ENCODE measurements at regions not wholly inside any gene's neighbourhood (a gene's known extent, or its start where the extent isn't known, plus 50 kb on each side); places are given as distances from the start of the nearest gene placed in this dataset.

DNA sequence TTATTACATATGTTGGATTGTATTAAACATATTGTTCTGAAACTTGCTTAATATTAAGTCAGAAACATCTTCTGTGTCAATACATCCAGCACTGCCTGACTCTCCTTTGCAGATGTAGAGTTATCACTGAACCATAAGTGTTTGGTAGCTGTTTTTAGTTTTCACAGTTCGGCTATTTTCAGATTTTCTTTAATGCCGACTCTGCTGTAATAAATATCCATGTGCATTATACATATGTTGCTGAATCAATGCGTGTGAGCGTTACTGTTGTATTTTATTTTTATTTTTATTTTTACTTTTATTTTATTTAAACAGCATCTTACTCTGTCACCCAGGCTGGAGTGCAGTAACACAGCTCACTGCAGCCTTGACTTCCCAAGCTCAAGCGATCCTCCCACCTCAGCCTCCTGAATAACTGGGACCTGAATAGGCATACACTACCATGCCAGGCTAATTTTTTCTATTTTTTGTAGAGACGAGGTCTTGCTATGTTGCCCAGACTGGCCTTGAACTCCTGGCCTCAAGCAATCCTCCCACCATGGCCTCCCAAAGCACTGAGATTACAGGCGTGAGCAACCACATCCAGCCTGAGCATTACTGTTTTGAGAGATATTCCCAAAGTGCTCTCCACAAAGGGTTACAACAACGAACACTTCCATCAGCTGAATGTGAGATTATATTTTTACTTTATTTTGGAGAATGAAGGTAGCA, 50.7 kb upstream of the NOCT start:
- DNase-seq (ENCODE audit: low spot score): no peak

DNA sequence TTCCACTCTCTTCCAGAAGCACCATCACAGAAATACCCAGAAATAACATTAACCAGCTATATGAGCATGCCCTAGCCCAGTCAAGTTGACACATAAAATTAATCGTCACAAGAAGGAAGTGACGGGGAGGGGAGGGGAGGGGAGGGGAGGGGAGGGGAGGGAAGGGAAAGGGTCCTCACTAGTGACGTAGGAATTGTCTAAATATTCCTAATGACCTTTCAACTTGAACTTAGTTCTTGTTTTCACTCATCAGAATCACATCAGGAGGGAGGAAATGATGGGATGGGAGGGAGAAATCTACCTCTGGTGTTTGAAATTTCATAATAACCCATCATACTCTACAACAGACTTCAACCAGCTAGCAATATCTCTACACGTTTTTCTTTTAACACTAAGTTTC, 52.2 kb upstream of the NOCT start:
- DNase-seq (ENCODE audit: low spot score): no peak

GRCh38 chr4:138961664-138962063, 53.9 kb upstream of the NOCT start:
- no peak for DNase-seq (ENCODE audit: low spot score)

DNA sequence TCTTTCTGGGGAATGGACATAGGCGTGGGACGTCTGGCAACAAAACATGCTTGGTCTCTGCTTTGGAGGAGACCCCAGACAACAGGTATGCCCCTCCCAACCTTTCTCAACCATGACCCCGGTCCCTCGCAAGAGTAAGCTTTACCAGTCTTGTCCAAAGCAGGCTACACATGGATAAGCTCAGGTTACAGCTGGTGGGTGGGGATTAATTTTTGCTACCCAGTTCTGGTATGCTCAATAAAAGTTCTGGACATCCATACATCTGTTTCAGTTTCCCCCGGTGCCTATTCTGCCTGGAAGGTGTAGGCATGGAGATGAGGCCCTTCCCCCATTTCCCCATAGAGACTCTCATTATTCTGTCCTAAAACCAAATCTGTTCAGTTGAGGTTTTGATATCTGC, 54.5 kb upstream of the NOCT start:
- no peak for DNase-seq (ENCODE audit: low spot score)

DNA sequence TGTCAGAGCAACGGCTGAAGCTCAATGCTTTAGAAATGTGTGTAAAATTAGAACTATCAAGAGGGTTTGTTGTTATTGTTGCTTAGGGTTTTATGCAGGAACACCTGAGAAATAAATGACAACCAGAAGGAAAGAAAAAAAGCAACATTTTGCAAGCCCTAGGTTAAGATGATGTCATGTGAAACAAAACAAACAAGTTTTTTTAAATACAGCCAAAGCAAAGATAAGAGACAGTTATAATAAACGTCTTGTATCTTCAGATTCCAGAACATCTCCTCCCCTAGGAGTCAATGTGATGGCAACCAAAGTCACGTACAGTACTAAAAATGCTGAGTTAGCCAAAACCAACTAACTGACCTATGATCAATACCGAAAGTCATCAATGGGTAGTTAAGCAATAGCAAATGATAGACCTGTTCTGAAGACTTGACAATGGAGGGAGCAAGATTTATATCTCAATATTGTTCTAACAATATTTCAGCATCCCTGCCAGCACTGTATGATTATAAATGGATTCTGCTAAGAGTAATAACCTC, 55.3 kb upstream of the NOCT start:
- no peak for DNase-seq (ENCODE audit: low spot score)

DNA sequence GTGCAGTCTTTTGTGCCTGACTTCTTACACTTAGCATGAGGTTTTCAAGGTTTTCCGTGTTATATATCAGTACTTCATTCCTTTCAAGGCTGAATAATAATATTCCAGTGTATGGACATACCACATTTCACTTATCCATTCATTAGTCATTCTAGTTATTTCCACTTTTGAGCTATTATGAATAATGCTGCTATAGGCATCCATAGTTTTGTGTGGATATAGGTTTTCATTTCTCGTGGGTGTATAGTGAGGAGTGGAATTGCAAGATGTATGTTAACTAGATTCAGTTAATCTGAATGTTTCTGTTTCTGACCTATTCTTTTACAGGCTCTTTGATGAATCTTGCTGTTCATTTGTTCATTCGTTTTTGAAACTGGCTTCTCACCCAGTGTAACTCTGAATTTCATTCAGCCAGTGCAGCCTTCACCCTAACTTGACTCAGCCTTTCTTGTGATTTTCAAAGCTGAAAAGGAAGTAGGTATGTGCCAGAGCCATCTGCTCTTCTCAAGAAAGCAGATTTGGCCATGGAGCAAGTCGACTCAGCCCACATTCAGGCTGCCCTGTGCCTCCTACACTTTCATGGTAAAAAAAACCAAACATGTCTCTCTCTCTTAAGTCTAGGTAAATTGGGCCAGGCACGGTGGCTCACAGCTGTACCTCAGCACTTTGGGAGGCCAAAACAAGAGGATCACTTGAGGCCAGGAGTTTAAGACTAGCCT, 56.3 kb upstream of the NOCT start:
- DNase-seq (ENCODE audit: low spot score): no peak

DNA sequence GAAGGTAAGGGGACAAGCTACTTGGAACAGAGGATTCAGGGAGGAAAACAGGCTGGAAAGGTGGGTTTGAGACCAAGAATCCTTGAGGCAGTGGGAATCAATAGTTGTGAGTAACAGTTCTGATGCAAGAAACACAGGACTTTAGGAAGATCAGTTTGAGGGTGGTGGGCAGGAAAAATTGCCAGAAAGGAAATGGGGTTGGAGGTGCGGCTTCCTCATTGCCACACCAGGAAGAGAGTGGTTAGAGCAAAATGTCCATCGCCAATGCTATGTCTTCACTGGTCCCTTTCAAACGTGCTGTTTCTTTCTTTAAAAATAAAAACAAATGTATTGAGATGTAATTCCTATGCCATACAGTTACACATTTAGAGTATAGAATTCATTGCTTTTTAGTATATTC, 57.1 kb upstream of the NOCT start:
- DNase-seq (ENCODE audit: low spot score): no peak

DNA sequence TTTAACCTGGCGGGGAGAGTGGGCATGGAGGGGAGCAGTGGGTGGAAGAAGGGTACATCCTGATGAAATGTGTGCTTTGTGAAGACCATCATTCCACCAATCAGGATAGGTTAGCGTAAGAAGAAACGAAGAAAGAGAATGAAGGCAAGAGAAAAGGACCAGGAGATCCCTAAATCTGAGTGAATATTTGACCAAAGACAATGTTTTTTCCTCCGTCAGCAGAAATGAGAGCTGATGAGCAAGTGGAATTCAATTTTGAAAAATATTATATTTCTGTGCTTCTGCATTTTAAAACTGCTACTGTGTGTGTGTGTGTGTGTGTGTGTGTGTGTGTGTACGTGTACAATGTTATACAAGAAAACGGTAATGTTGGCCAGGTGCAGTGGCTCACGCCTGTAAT, 58.3 kb upstream of the NOCT start:
- DNase-seq (ENCODE audit: low spot score): no peak

GRCh38 chr4:138954428-138954827, 61.2 kb upstream of the NOCT start:
- DNase-seq (ENCODE audit: low spot score): no peak

DNA sequence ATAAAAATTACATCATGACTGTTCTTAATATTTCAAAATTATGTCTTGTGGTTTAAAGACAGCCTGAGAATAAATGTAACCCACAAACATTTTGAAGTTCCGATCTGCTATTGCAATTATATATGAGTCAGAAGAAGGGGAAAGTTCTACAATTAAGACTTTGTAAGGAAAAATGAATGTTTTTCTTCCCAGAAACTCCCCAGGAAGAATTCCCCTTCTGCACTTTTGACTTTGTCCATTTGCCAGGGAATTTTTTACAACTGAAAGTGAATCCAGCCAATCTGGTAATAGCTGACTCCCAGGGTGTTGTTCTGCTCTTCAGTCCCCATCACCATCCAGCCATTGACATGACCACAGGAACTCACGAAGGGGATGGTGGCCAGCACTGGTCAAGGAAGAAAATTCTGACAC, 61.6 kb upstream of the NOCT start:
- DNase-seq (ENCODE audit: low spot score): no peak

GRCh38 chr4:138952411-138952810, 63.2 kb upstream of the NOCT start:
- peak; percentile 11 for DNase-seq (ENCODE audit: low spot score)

GRCh38 chr4:138951764-138952163, 63.8 kb upstream of the NOCT start:
- DNase-seq (ENCODE audit: low spot score): no peak

GRCh38 chr4:138949866-138950265, 65.7 kb upstream of the NOCT start:
- no peak for DNase-seq (ENCODE audit: low spot score)

GRCh38 chr4:138948918-138949317, 66.7 kb upstream of the NOCT start:
- DNase-seq (ENCODE audit: low spot score): no peak

- no peak for DNase-seq (ENCODE audit: low spot score)
Measured at GRCh38 chr4:138946306-138946705, 69.3 kb upstream of the NOCT start.

DNA sequence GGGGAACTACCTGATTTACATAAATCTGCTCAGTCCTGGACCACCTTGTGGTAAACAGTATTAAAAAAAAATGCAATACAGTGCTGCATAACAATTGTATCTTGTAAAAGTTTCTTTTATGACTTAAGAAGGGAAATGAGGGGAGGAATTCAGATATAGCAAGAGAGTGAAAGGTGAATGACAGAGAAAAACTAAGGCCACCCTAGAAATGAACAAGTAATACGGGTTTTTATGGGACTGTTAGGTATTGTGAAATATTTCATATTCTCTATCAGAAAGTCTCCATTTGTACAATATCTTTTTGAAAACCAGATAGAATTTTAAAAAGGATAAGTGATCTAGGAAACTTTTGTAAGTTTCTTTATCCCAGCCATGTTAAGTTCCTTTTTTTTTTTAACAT, 69.7 kb upstream of the NOCT start:
- no peak for DNase-seq (ENCODE audit: low spot score)

DNA sequence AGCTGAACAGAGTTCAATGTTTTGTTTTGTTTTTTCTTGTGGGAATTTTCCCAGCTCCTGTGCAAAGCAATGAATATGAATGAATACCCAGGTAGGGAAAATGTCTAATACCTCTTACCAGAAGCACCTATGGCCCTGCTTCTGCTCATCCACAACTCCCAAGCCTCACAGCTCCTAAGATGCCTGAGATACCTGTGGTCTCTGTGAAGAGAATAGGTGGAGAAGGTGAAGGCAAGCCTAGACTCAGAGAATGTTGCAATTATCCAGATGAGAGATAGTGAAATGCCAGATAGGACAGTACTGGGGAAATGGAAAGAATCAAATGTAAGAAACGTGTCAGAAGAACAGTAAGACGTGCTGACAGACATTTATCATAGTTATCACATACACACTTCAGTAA, 70.2 kb upstream of the NOCT start:
- DNase-seq (ENCODE audit: low spot score): no peak

GRCh38 chr4:138943893-138944292, 71.7 kb upstream of the NOCT start:
- DNase-seq (ENCODE audit: low spot score): no peak

DNA sequence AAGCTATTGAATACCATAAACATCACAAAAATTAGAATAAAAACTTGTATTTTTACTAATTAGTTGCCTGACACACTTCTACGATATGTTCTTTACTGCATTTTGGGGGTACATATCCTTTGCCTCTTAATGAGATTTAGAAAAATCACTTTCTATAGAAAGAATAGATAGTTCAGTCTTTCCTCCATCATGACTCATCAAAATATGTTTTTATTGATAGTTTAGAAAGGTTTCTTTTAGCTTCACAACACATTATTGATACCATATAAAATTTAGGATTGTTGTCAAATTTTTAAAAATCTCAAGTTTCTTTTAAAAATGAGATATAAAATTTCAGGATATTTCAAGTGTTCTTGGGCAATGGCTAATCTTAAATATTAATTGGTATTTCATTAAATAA, 74.5 kb upstream of the NOCT start:
- DNase-seq (ENCODE audit: low spot score): no peak

GRCh38 chr4:138939960-138940359, 75.6 kb upstream of the NOCT start:
- no peak for DNase-seq (ENCODE audit: low spot score)

GRCh38 chr4:138938366-138938690, 77.3 kb upstream of the NOCT start:
- peak; percentile 32 for DNase-seq (ENCODE audit: low spot score)

GRCh38 chr4:138935135-138935807, 80.3 kb upstream of the NOCT start:
- DNase-seq (ENCODE audit: low spot score): no peak

DNA sequence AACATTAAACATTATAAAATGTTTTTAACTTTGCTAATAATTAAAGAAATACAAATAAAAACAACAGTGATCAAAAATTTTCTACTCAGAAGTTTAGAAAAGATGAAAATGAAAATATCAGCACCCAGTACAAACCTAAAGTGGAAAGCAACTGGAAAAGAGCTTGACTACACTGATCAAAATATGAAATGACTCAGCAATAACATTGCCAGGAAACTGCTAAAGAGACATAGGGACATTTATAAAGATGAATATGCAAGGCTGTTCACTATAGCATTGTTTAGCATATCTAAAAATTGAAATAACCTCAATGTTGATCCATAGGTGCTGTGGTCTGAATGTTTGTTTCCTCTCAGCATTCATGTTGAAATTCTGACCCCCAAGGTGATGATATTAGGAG, 88.5 kb upstream of the NOCT start:
- no peak for DNase-seq (ENCODE audit: low spot score)
